Aorta (tissue), 5 donors: ENCODE measurements at regions not wholly inside any gene's neighbourhood (a gene's known extent, or its start where the extent isn't known, plus 50 kb on each side); places are given as distances from the start of the nearest gene placed in this dataset.

Experiments
- ATAC-seq: fragments of 200-7000 bp; cut with Tn5 transposase; one replicate; pipeline ENCODE4 v1.9.1; 2022; ENCODE audit warnings: moderate library complexity; ENCODE audit not compliant: low FRiP score
- DNase-seq, 2 donors: peaks; one replicate each; pipeline ENCODE4 v3.0.0-alpha.2; 2020
- H3K27ac ChIP-seq, 2 donors: one replicate each; pipeline ENCODE4 v1.5.1; 2013; ENCODE audit warnings: low read length in 2 of 2, mild to moderate bottlenecking in 2 of 2, moderate library complexity in 2 of 2, control low read depth in 1 of 2, inconsistent platforms in 1 of 2, low read depth in 1 of 2
- H3K27me3 ChIP-seq, 2 donors: one replicate each; pipeline ENCODE4 v1.6.1; 2013; ENCODE audit warnings: control low read depth in 1 of 2, low read length in 1 of 2, mild to moderate bottlenecking in 1 of 2, moderate library complexity in 1 of 2; ENCODE audit not compliant: insufficient read depth in 2 of 2, control insufficient read depth in 1 of 2
- H3K36me3 ChIP-seq, 2 donors: one replicate each; pipeline ENCODE4 v1.6.1; 2013; ENCODE audit warnings: control low read depth in 1 of 2, low read length in 1 of 2, mild to moderate bottlenecking in 1 of 2; ENCODE audit not compliant: insufficient read depth in 2 of 2, control insufficient read depth in 1 of 2
- H3K4me1 ChIP-seq, 2 donors: one replicate each; pipeline ENCODE4 v1.6.1; 2013; ENCODE audit warnings: low read length in 2 of 2, control low read depth in 1 of 2, mild to moderate bottlenecking in 1 of 2, moderate library complexity in 1 of 2; ENCODE audit not compliant: insufficient read depth in 2 of 2, control insufficient read depth in 1 of 2
- H3K4me3 ChIP-seq, 2 donors: one replicate each; pipeline ENCODE4 v1.5.1; 2013; ENCODE audit warnings: low read length in 2 of 2, control low read depth in 1 of 2, mild to moderate bottlenecking in 1 of 2
- H3K9me3 ChIP-seq: one replicate; pipeline ENCODE4 v1.6.1; 2013; ENCODE audit warnings: mild to moderate bottlenecking, low read length; ENCODE audit not compliant: control insufficient read depth
- WGBS, 2 donors: extraction: QIAGEN DNeasy Blood & Tissue Kit; methylation state at CpG; one replicate each; pipeline ENCODE4 v1.1.7; 2013; 5-methylcytosine and 5-hydroxymethylcytosine counted together
- intact Hi-C, 2 donors: fragments of 100-400 bp; cut with DNase I; formaldehyde crosslinking; loops; one replicate each; pipeline versions ENCODE4 v1.14.2 to v1.15.0; 2022
- donor health status: healthy with polysubstance abuse.
- donor health status: Bipolar disorder and iron deficiency.
- donor health status: DM: no; HTN: no; CAD: no.
- donor health status: DM: no; HTN: no; CAD: no.
- donor health status: DM: yes; HTN: yes; CAD: no.

DNA sequence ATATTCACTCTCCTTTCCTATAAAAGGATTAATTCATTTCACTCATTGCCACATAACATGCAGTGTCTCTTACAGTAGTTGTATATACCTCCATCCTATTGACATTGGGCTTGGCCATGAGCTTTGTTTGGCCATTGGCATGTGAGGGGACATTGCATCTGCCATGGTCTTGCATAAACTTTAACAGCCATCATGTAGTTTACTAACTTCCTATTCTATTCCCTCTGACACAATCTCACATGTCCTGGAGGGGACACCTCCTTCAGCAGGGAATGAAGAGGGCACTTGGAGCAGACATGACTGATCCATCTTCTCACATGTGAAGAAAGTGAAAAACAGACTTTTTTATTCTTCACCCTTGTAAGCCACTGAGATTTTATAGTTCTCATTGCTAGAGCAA, 115.5 kb upstream of the MARCKS start:
- Histone ChIP-seq H3K4me1 (no peaks in the 10 kb centered on the region), H3K36me3 (no peaks in the 10 kb centered on the region), H3K27me3 (no peaks in the 10 kb centered on the region), H3K9me3 (no peaks in the 10 kb centered on the region), H3K27ac (no peak overlapping the region), H3K4me3 (no peak overlapping the region)
- no peak for ATAC-seq
- intact Hi-C loops: no loop called here
- no peak for DNase-seq

DNA sequence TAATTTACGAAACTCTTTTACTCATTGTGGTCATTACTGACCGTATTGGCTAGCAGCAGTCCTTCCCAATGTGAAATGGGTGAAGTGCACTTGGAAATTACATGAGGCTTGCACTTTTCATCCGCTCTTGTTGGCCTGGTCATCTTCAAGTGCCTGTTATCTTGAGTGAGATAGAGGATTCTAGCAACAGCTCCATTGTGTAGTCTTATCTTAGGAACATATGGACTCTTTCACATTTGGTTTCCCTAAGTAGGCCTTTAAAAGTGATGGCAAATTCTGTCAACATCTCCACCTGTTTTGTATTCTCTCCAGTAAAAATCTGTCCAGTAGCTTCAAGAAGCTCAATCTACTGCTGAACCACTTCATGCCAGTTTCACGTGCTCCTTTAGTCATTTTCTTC, 114.8 kb upstream of the MARCKS start:
- Histone ChIP-seq H3K9me3 (no peaks in the 10 kb centered on the region), H3K4me1 (no peaks in the 10 kb centered on the region), H3K36me3 (no peaks in the 10 kb centered on the region), H3K27me3 (no peaks in the 10 kb centered on the region), H3K27ac (no peak overlapping the region), H3K4me3 (no peak overlapping the region)
- ATAC-seq (no peak), DNase-seq (no peak)
- intact Hi-C loops: no loop called here
- WGBS, 2 donors: 92 to 93% methylated on average over 4 of the region's 4 CpGs

DNA sequence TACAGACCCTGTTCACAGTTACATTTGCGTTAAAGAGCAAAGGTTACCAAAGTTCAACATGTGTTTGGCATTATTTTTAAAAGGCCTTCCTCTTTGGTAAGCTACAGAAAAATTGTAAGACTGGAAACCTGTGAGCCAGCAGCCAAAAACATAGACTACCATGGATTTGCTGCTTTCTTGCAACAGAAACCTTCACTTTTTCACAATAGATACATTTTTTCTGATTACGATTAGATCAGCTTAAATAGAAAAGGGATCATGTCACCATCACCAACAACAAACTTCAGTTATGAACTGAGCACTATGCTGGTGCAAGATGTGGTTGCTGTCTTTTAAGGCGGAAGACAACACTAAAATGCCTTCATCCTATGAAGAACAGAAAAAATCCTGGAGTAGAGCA, 112.3 kb upstream of the MARCKS start:
- H3K4me1 ChIP-seq: no peaks in the 10 kb centered on the region
- H3K9me3 ChIP-seq: no peaks in the 10 kb centered on the region
- no peak overlapping the region for H3K4me3 ChIP-seq
- WGBS, 2 donors: 68 to 72% methylated on average over 3 of the region's 3 CpGs
- intact Hi-C loops: no loop called here
- no peak for ATAC-seq
- H3K36me3 ChIP-seq: no peaks in the 10 kb centered on the region
- DNase-seq: no peak
- H3K27me3 ChIP-seq: no peaks in the 10 kb centered on the region
- no peak overlapping the region for H3K27ac ChIP-seq

DNA sequence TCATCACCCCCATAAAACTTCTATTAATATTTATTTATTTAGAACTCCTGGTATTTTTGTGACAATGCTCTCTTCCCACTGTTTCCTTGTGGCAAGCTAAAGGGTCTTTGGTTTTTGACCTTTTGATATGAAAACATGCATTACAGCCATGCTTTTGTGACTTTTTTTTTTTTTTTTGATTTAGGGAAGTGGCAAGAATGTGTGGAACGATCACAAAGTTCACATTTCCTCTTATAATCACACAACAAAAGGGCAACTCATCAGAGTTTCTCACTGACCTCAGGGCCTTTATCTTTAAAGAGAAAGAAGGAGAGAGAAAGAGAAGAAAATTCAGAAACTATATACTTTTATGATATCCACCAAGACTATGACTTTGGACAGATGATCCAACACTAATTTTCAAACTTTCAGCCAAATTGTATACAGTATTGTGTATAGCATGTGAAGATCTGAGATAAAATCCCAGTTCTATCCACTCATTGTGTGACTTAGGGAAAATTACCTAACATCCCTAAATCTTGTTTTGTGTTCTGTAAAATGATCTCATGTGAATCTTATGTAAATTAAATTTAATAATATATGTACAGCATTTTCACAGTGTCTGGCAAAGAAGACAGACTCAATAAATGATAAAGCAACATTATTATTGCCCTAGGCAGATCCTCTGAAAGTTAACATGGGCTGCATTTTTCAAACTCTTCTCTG, 106.8 kb upstream of the MARCKS start:
- ATAC-seq: no peak
- intact Hi-C loops: no loop called here
- 46 to 65% methylated on average over 1 of the region's 1 CpG for WGBS, 2 donors

DNA sequence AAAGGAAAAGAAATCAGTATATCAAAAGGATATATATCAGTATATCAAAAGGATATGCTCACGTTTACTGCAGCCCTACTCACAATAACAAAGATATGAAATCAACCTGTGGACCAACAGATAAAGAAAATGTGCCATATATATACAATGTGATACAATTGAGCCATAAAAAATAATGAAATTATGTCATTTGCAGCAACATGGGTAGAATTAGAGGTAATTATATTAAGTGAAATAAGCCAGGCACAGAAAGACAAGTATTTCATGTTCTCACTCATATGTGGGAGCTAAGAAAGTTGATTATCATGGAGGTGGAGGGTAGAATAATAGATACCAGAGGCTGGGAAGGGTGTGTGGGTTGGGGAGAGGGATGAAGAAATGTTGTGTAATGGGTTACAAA, 102.9 kb upstream of the MARCKS start:
- Histone ChIP-seq H3K4me3 (no peak overlapping the region), H3K36me3 (no peaks in the 10 kb centered on the region), H3K27ac (no peak overlapping the region), H3K27me3 (no peaks in the 10 kb centered on the region), H3K9me3 (no peaks in the 10 kb centered on the region), H3K4me1 (no peaks in the 10 kb centered on the region)
- 89 to 91% methylated on average over 1 of the region's 1 CpG for whole genome bisulfite sequencing, 2 donors
- ATAC-seq (no peak), DNase-seq (no peak)
- intact Hi-C loops: no loop called here

More for the DNA sequence above, 106.8 kb upstream of the MARCKS start:
- Histone ChIP-seq H3K4me1 (no peaks in the 10 kb centered on the region), H3K4me3 (no peak overlapping the region), H3K27me3 (no peaks in the 10 kb centered on the region), H3K9me3 (no peaks in the 10 kb centered on the region), H3K27ac (no peak overlapping the region), H3K36me3 (no peaks in the 10 kb centered on the region)
- DNase-seq: no peak

DNA sequence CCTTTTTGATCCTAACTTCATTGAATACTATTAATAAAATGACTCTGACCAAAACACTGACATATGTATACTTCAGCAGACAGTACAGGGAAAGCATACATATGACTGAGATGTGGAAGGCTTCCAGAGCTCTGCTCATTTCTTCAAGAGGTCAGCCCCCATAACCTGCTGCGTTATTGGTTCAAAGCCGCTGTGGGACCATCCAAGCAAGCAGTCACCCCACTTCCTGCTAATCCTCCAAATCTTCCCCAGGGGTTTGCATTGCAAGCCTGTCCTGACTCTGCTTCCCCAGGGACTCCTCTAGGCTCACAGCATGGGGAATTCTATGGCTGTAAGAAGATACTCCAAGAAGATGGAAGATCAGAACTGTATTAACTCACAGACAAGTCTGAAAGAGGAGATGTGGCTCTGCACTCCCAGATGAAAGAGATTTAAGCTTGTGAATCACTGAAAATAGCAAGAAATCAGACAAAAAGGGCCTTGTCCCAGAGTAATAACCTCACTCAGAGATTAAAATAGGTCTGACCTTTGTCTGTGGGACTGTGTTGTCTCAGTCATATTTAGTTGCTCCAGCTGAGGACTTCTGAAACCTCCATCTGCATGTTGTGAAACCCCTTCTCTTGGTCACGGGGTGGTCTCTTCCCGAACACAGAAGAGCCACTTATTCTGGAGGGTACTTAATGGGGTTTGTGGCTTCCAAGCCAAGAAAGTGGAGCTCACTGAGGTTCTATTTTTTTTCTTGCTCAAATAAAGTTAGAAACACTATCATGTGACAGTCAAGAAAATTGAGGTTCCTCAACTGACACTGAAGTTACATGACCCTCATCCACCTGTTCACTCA, 101.5 kb upstream of the MARCKS start:
- no peaks in the 10 kb centered on the region for H3K27me3 ChIP-seq
- H3K4me1 ChIP-seq: no peaks in the 10 kb centered on the region
- no peaks in the 10 kb centered on the region for H3K9me3 ChIP-seq
- DNase-seq: no peak
- intact Hi-C loops: no loop called here
- ATAC-seq: no peak
- WGBS, 2 donors: 90 to 94% methylated on average over 4 of the region's 4 CpGs
- no peak overlapping the region for H3K4me3 ChIP-seq
- H3K36me3 ChIP-seq: no peaks in the 10 kb centered on the region
- no peak overlapping the region for H3K27ac ChIP-seq

DNA sequence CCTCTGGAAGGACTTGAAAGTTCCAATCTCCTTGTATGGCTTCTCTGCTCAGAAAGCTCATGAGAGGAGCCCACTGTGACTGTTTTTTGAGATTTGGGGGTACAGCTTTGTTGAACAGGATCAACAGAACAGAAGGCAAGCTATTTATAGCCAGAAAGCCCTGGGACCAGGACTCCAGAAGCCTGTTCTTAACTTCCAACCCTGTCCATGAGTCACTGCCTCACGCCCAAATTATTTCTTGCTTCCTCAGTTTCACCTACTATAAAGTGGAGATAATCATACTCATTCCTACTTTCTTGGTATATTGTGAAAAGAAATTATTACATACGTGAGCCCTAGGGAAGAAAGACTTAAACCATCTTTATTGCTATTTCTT, 100.9 kb upstream of the MARCKS start:
- H3K4me3 ChIP-seq: no peak overlapping the region
- H3K4me1 ChIP-seq: no peaks in the 10 kb centered on the region
- ATAC-seq (no peak), DNase-seq (no peak)
- H3K27ac ChIP-seq: no peak overlapping the region
- no peaks in the 10 kb centered on the region for H3K27me3 ChIP-seq
- 95 to 100% methylated on average over 2 of the region's 2 CpGs for WGBS, 2 donors
- H3K9me3 ChIP-seq: no peaks in the 10 kb centered on the region
- intact Hi-C loops: no loop called here
- no peaks in the 10 kb centered on the region for H3K36me3 ChIP-seq

DNA sequence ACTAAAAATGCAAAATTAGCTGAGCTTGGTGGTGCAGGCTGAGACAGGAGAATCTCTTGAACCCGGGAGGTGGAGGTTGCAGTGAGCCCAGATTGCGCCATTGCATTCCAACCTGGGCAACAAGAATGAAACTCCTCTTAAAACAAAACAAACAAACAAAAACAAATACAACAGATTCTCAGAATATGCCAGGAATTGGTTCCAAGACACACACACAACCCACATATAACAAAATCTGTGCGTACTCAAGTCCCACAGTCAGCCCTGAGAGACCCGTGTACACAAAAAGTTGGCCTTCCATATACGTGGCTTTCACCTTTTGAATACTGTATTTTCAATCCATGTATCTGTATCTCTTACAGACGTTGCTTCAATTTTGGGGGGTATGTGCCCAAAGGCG, 98.9 kb upstream of the MARCKS start:
- WGBS, 2 donors: 82 to 83% methylated on average over 7 of the region's 7 CpGs
- no peaks in the 10 kb centered on the region for H3K27me3 ChIP-seq
- ATAC-seq (no peak), DNase-seq (no peak)
- no peaks in the 10 kb centered on the region for H3K36me3 ChIP-seq
- H3K4me3 ChIP-seq: no peak overlapping the region
- no peaks in the 10 kb centered on the region for H3K4me1 ChIP-seq
- H3K9me3 ChIP-seq: no peaks in the 10 kb centered on the region
- intact Hi-C loops: no loop called here
- H3K27ac ChIP-seq: no peak overlapping the region
